Mucosa of descending colon (tissue), 3 donors: ENCODE measurements at regions not wholly inside any gene's neighbourhood (a gene's known extent, or its start where the extent isn't known, plus 50 kb on each side); places are given as distances from the start of the nearest gene placed in this dataset.

ENCODE experiments used
- ATAC-seq: fragments of 200-7000 bp; cut with Tn5 transposase; one replicate; pipeline ENCODE4 v1.9.1; 2020; ENCODE audit warnings: mild to moderate bottlenecking, moderate library complexity
- DNase-seq, 3 donors: peaks; one replicate each; pipeline ENCODE4 v3.0.0-alpha.2; 2020
- H3K36me3 ChIP-seq: fragments of 200-600 bp; one replicate; pipeline ENCODE4 v1.8.0; 2021; ENCODE audit warnings: low read depth, mild to moderate bottlenecking
- H3K4me1 ChIP-seq: fragments of 200-600 bp; one replicate; pipeline ENCODE4 v1.8.0; 2021; ENCODE audit warnings: low read depth, mild to moderate bottlenecking
- H3K4me3 ChIP-seq: fragments of 200-600 bp; one replicate; pipeline ENCODE4 v1.8.0; 2021; ENCODE audit warnings: mild to moderate bottlenecking
- H3K9me3 ChIP-seq: fragments of 200-600 bp; one replicate; pipeline ENCODE4 v1.8.0; 2021; ENCODE audit warnings: mild to moderate bottlenecking
- intact Hi-C, 2 donors: fragments of 100-400 bp; cut with DNase I in 1 of 2; cut with micrococcal nuclease in 1 of 2; formaldehyde crosslinking; loops; one replicate each; pipeline versions ENCODE4 v1.11.0 to v1.11.1; 2022; cut with DNase I, micrococcal nuclease
- TF ChIP-seq, protein P1 (sequence below): fragments of 200-600 bp; IDR thresholded peaks from one replicate; pipeline ENCODE4 v1.8.0; 2022; ENCODE audit warnings: antibody characterized with exemption, mild to moderate bottlenecking
- donor health status: DM: no; HTN: no; CAD: no; lungs with moderate emphysema.
- donor health status: DM: no; HTN: no; CAD: no.
- donor health status: DM: no; HTN: yes; CAD: no.

- no peaks in the 10 kb centered on the region for H3K9me3 ChIP-seq
Measured at GRCh38 chr5:158100373-158100888, 241.5 kb upstream of the CLINT1 start.

GRCh38 chr5:158099571-158100105 lies 240.7 kb upstream of the CLINT1 start:
- TF ChIP-seq, protein P1, sequence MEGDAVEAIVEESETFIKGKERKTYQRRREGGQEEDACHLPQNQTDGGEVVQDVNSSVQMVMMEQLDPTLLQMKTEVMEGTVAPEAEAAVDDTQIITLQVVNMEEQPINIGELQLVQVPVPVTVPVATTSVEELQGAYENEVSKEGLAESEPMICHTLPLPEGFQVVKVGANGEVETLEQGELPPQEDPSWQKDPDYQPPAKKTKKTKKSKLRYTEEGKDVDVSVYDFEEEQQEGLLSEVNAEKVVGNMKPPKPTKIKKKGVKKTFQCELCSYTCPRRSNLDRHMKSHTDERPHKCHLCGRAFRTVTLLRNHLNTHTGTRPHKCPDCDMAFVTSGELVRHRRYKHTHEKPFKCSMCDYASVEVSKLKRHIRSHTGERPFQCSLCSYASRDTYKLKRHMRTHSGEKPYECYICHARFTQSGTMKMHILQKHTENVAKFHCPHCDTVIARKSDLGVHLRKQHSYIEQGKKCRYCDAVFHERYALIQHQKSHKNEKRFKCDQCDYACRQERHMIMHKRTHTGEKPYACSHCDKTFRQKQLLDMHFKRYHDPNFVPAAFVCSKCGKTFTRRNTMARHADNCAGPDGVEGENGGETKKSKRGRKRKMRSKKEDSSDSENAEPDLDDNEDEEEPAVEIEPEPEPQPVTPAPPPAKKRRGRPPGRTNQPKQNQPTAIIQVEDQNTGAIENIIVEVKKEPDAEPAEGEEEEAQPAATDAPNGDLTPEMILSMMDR, result no peak
- H3K4me1 ChIP-seq, result no peaks in the 10 kb centered on the region
- intact Hi-C loops, result no loop called here
- H3K9me3 ChIP-seq, result no peaks in the 10 kb centered on the region
- H3K4me3 ChIP-seq, result no peak overlapping the region
- DNase-seq (no peak), ATAC-seq (no peak)
- H3K36me3 ChIP-seq, result no peaks in the 10 kb centered on the region

More at GRCh38 chr5:158100373-158100888, 241.5 kb upstream of the CLINT1 start:
- intact Hi-C loops, result no loop called here
- ATAC-seq, result no peak
- no peak overlapping the region for H3K4me3 ChIP-seq
- DNase-seq, result no peak
- TF ChIP-seq, protein P1, result no peak
- no peaks in the 10 kb centered on the region for H3K4me1 ChIP-seq
- H3K36me3 ChIP-seq, result no peaks in the 10 kb centered on the region

GRCh38 chr5:158096835-158097234 lies 237.9 kb upstream of the CLINT1 start:
- H3K9me3 ChIP-seq, result no peaks in the 10 kb centered on the region
- TF ChIP-seq, protein P1, result no peak
- no peak for ATAC-seq

GRCh38 chr5:158086856-158087255 lies 227.9 kb upstream of the CLINT1 start:
- Histone ChIP-seq H3K4me3 (no peak overlapping the region), H3K4me1 (peaks cover 8% of the 10 kb centered on the region), H3K36me3 (no peaks in the 10 kb centered on the region), H3K9me3 (no peaks in the 10 kb centered on the region)
- TF ChIP-seq, protein P1, result no peak
- intact Hi-C loops, result no loop called here
- DNase-seq (no peak), ATAC-seq (no peak)

More at GRCh38 chr5:158096835-158097234, 237.9 kb upstream of the CLINT1 start:
- intact Hi-C loops, result no loop called here
- Histone ChIP-seq H3K36me3 (no peaks in the 10 kb centered on the region), H3K4me1 (no peaks in the 10 kb centered on the region), H3K4me3 (no peak overlapping the region)
- no peak for DNase-seq

GRCh38 chr5:158084292-158084691 lies 225.3 kb upstream of the CLINT1 start:
- Histone ChIP-seq H3K4me1 (no peaks in the 10 kb centered on the region), H3K4me3 (no peak overlapping the region), H3K9me3 (no peaks in the 10 kb centered on the region), H3K36me3 (no peaks in the 10 kb centered on the region)
- intact Hi-C loops, result no loop called here
- TF ChIP-seq, protein P1, result no peak
- ATAC-seq (no peak), DNase-seq (no peak)
